HCT116 (cell line): ENCODE measurements at regions not wholly inside any gene's neighbourhood (a gene's known extent, or its start where the extent isn't known, plus 50 kb on each side); places are given as distances from the start of the nearest gene placed in this dataset.

Experiments used
- EZH2phosphoT487 ChIP-seq: fragments of 200-600 bp; IDR thresholded peaks from 2 replicates; pipeline ENCODE4 v1.6.1; 2018; ENCODE audit warnings: antibody characterized with exemption, borderline replicate concordance
- YY1 ChIP-seq: IDR thresholded peaks from 2 replicates; pipeline ENCODE4 v1.6.1; 2011; ENCODE audit warnings: low read length, low read depth, moderate library complexity, mild to moderate bottlenecking; ENCODE audit not compliant: insufficient replicate concordance; ENCODE audit errors: extremely low read depth
- ZNF274 ChIP-seq: fragments of 200-500 bp; sonication (Bioruptor generic); IDR thresholded peaks from 2 replicates; pipeline ENCODE4 v1.6.1; 2014; ENCODE audit warnings: mild to moderate bottlenecking, low read depth, low read length, inconsistent platforms

DNA sequence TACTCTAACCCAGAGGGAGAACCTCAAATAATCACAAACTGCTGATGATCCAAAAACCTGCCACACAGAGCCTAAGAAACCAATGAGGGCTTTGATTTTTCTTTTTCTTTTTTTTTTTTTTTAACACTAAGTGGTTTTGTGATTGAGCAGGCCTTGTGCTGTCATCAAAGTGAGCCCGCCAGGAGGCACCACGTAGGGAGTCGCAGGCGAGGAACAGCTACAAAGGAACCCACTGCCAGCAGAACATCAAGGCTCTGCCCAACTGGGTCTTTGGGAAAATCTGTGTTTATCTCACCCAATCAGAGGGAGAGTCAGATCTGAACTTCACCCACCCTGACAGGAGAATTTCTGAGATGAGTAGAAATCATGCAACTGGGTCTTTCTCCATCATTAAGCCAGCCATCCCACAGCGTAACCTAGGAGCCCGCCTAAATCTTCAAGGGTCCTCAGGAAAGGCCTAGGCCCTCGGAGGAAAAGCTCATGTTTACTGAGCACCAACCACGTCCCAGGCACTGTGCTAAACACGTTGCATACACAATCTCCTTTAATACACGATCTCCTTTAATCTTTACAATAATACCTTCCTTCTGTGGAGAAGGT is 126.9 kb upstream of the FSTL4 start:
- TF ChIP-seq YY1: no peak
- no peak for TF ChIP-seq ZNF274
- no peak for TF ChIP-seq EZH2phosphoT487
